GM12873 (cell line): ENCODE measurements at regions not wholly inside any gene's neighbourhood (a gene's known extent, or its start where the extent isn't known, plus 50 kb on each side); places are given as distances from the start of the nearest gene placed in this dataset.

Source experiments
- CTCF ChIP-seq: IDR thresholded peaks from 2 replicates; pipeline ENCODE4 v1.5.1; 2012; ENCODE audit warnings: low read depth, mild to moderate bottlenecking, moderate library complexity, low read length, control low read depth; ENCODE audit not compliant: insufficient read depth; ENCODE audit errors: missing control alignments

- no peak for TF ChIP-seq CTCF
Observed at GRCh38 chr3:69494185-69494584, 108.3 kb upstream of the FRMD4B start.

- no peak for TF ChIP-seq CTCF
Observed at GRCh38 chr3:69493157-69493556, 107.3 kb upstream of the FRMD4B start.

- TF ChIP-seq CTCF = no peak
Observed at GRCh38 chr3:69491975-69492374, 106.1 kb upstream of the FRMD4B start.

- TF ChIP-seq CTCF = no peak
Observed at GRCh38 chr3:69490971-69491370, 105.1 kb upstream of the FRMD4B start.

- no peak for TF ChIP-seq CTCF
Observed at GRCh38 chr3:69490235-69490634, 104.3 kb upstream of the FRMD4B start.

- no peak for TF ChIP-seq CTCF
Observed at GRCh38 chr3:69488026-69488425, 102.1 kb upstream of the FRMD4B start.

- TF ChIP-seq CTCF = no peak
Observed at GRCh38 chr3:69485489-69485888, 99.6 kb upstream of the FRMD4B start.
